ENCODE measurements at regions not wholly inside any gene's neighbourhood (a gene's known extent, or its start where the extent isn't known, plus 50 kb on each side); places are given as distances from the start of the nearest gene placed in this dataset.

DNA sequence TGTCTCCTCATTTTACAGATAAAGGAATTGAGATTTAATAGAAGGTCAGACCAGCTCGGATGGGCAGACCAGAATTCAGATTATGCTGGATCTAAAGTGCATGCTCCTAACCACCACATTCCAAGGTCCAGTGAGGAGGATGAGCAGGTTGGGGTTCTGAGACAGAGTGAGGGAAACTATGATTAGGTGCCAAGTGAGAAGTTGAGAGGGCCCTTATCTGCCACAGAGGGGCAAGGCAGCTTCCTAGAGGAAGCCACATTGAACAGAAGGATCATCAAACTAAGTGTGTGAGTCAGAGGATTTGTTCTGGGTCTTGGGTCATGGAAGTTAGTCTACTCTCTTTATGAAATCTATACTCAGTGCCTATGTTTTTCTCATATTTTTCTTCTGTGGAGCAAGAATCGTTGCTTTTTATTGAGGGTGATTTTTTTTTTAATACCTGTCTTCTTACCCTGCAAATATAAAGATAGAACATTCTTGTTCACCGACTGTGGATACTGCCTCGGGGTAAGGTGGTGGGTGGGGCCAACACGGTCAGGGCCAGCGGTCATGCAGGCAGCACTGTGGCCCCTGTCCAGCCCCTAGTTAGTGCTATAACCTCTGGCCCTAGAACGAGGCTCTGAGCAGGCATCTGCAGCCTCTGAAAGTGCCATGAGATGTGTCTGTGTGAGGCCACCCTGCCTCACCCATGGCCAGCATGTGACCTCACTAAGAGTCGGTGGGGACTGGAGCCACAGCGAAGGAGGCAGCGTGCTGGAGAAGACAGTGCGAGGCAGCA, 55.6 kb upstream of the PTHLH start:
- no peak overlapping the region for H3K4me3 ChIP-seq (ENCODE audit: low read depth, low read length)
- TF ChIP-seq CTCF (IDR thresholded peaks at IDR 0.05; ENCODE audit: low read depth, low read length), result no peak
- no peak for TF ChIP-seq MYC (IDR thresholded peaks at IDR 0.05; ENCODE audit: low read depth, low read length)
- no peak for TF ChIP-seq POLR2A (IDR thresholded peaks at IDR 0.05; ENCODE audit: extremely low read depth, insufficient read length)
- no peak for TF ChIP-seq MAX (IDR thresholded peaks at IDR 0.05; ENCODE audit: low read depth, low read length)
- DNase-seq (ENCODE audit: low read depth), result no peak

- TF ChIP-seq MAX (IDR thresholded peaks at IDR 0.05; ENCODE audit: low read depth, low read length), result no peak
- TF ChIP-seq CTCF (IDR thresholded peaks at IDR 0.05; ENCODE audit: low read depth, low read length), result no peak
- TF ChIP-seq POLR2A (IDR thresholded peaks at IDR 0.05; ENCODE audit: extremely low read depth, insufficient read length), result no peak
- no peak for TF ChIP-seq MYC (IDR thresholded peaks at IDR 0.05; ENCODE audit: low read depth, low read length)
- H3K4me3 ChIP-seq (ENCODE audit: low read depth, low read length), result no peak overlapping the region
- no peak for DNase-seq (ENCODE audit: low read depth)
These were observed 60.4 kb upstream of the PTHLH start for GRCh38 chr12:28032811-28033537.

- no peak for DNase-seq (ENCODE audit: low read depth)
- TF ChIP-seq MYC (IDR thresholded peaks at IDR 0.05; ENCODE audit: low read depth, low read length) (no peak), POLR2A (IDR thresholded peaks at IDR 0.05; ENCODE audit: extremely low read depth, insufficient read length) (no peak), MAX (IDR thresholded peaks at IDR 0.05; ENCODE audit: low read depth, low read length) (no peak)
- H3K4me3 ChIP-seq (ENCODE audit: low read depth, low read length), result no peak overlapping the region
These were observed 61.0 kb upstream of the PTHLH start for GRCh38 chr12:28033538-28033915.

GRCh38 chr12:28034271-28034670, 61.7 kb upstream of the PTHLH start:
- no peak for DNase-seq (ENCODE audit: low read depth)
- no peak for TF ChIP-seq POLR2A (IDR thresholded peaks at IDR 0.05; ENCODE audit: extremely low read depth, insufficient read length)
- no peak overlapping the region for H3K4me3 ChIP-seq (ENCODE audit: low read depth, low read length)

DNA sequence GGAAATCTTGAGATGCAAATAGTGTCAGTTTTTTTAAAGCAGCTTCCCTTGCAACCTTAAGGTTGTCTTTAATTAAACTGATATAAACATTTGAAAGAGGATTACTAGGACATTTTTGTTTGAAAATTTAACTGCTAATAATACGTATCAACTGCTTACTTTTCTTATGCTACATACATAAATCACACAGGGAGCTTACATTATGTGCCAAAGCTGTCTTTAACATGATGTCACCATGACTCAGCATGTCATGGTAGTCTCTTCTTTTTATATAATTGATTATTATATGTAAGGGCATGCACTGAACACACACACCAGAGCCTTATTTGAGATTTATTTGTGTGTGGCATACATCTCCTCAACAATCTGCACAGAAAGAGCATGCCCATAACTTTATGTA, 63.0 kb upstream of the PTHLH start:
- DNase-seq (ENCODE audit: low read depth), result peak; percentile 21
- TF ChIP-seq MYC (IDR thresholded peaks at IDR 0.05; ENCODE audit: low read depth, low read length) (no peak), MAX (IDR thresholded peaks at IDR 0.05; ENCODE audit: low read depth, low read length) (no peak), POLR2A (IDR thresholded peaks at IDR 0.05; ENCODE audit: extremely low read depth, insufficient read length) (no peak), CTCF (IDR thresholded peaks at IDR 0.05; ENCODE audit: low read depth, low read length) (no peak)
- no peak overlapping the region for H3K4me3 ChIP-seq (ENCODE audit: low read depth, low read length)

DNA sequence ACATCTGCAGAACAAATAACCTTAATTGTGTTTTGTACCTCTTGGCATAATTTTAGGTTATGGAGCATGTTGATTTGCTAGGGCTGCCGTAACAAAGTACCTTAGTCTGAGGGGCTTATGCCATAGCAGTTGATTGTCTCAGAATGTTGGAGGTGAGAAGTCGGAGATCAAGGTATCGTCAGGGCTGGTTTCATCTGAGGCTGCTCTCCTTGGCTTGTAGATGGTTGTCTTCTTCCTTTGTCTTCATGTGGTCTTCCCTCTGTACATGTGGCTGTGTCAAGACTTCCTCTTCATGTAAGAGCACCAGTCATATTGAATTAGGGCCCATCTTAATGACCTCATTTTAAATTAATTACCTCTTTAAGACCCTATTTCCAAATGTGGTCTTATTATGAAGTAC, 64.4 kb upstream of the PTHLH start:
- no peak for DNase-seq (ENCODE audit: low read depth)
- TF ChIP-seq MYC (IDR thresholded peaks at IDR 0.05; ENCODE audit: low read depth, low read length) (no peak), POLR2A (IDR thresholded peaks at IDR 0.05; ENCODE audit: extremely low read depth, insufficient read length) (no peak), MAX (IDR thresholded peaks at IDR 0.05; ENCODE audit: low read depth, low read length) (no peak), CTCF (IDR thresholded peaks at IDR 0.05; ENCODE audit: low read depth, low read length) (no peak)
- no peak overlapping the region for H3K4me3 ChIP-seq (ENCODE audit: low read depth, low read length)
